Adrenal gland (tissue), 9 donors: ENCODE measurements at regions not wholly inside any gene's neighbourhood (a gene's known extent, or its start where the extent isn't known, plus 50 kb on each side); places are given as distances from the start of the nearest gene placed in this dataset.
A peak's percentile ranks its signal among the peaks of the same experiment; 100 is the strongest.

Experiments
- DNase-seq, 7 donors: peaks; one replicate each; pipeline ENCODE4 v3.0.0-alpha.2; 2019 to 2020
- H3K27ac ChIP-seq, 5 donors: fragments of 200-600 bp; sonication (generic) in 4 of 5; 1 replicate in 3 of 5; 2 replicates in 2 of 5; pipeline versions ENCODE4 v1.5.1 to v1.8.0; 2016 to 2020; ENCODE audit warnings: mild to moderate bottlenecking in 1 of 5
- H3K27me3 ChIP-seq: fragments of 200-600 bp; 2 replicates; pipeline ENCODE4 v1.8.0; 2021
- H3K36me3 ChIP-seq, 2 donors: fragments of 200-600 bp; replicated peaks in 1 of 2; 1 replicate in 1 of 2; 2 replicates in 1 of 2; pipeline versions ENCODE4 v1.5.1 to v1.8.0; 2018 to 2022
- H3K4me1 ChIP-seq, 2 donors: fragments of 200-600 bp; replicated peaks in 1 of 2; 1 replicate in 1 of 2; 2 replicates in 1 of 2; pipeline versions ENCODE4 v1.5.1 to v1.8.0; 2018 to 2021
- H3K4me3 ChIP-seq, 4 donors: fragments of 200-600 bp; sonication (generic) in 3 of 4; one replicate each; pipeline ENCODE4 v1.5.1; 2016 to 2018
- H3K9me3 ChIP-seq, 3 donors: fragments of 200-600 bp; sonication (generic) in 1 of 3; replicated peaks in 1 of 3; 1 replicate in 2 of 3; 2 replicates in 1 of 3; pipeline versions ENCODE4 v1.5.1 to v1.8.0; 2016 to 2021
- POLR2A ChIP-seq, 2 donors: fragments of 450-650 bp; IDR thresholded peaks; one replicate each; pipeline ENCODE4 v1.6.1; 2017; ENCODE audit warnings: antibody characterized with exemption in 2 of 2, mild to moderate bottlenecking in 2 of 2, moderate library complexity in 1 of 2
- WGBS, 4 donors: extraction: QIAGEN DNeasy Blood & Tissue Kit in 2 of 4; methylation state at CpG; one replicate each; pipeline versions ENCODE4 v1.1.5 to v1.1.7; 2013 to 2017; 5-methylcytosine and 5-hydroxymethylcytosine counted together
- intact Hi-C, 2 donors: fragments of 100-400 bp; cut with DNase I; formaldehyde crosslinking; loops; one replicate each; pipeline versions ENCODE4 v1.14.1 to v1.15.0; 2022 to 2023
- TF ChIP-seq, protein P1 (sequence below), 6 experiments: fragments of 450-650 bp in 4 of 6; fragments of 200-600 bp in 2 of 6; sonication (generic) in 1 of 6; IDR thresholded peaks; 1 replicate in 5 of 6; 2 replicates in 1 of 6; pipeline versions ENCODE4 v1.5.1 to v1.8.0; 2016 to 2021; ENCODE audit warnings: antibody characterized with exemption in 6 of 6, mild to moderate bottlenecking in 2 of 6, moderate library complexity in 1 of 6
- donor health status: healthy with polysubstance abuse.
- donor health status: Bipolar disorder and iron deficiency.
- donor health status: DM: yes; HTN: yes; CAD: no.
- donor health status: DM: no; HTN: no; CAD: no.
- donor health status: DM: no; HTN: no; CAD: no.

GRCh38 chr13:22276616-22277015, 605.7 kb downstream of the FGF9 start:
- WGBS, 4 donors, result 88 to 99% (median 92%) methylated on average over 5 of the region's 5 CpGs
- no peaks in the 10 kb centered on the region for H3K9me3 ChIP-seq
- no peak overlapping the region for H3K4me3 ChIP-seq
- DNase-seq, result no peak
- intact Hi-C loops, result loop anchor here in 1 of 2 donors (5.0 kb wide), 1 partner anchor 639 kb away; no protein-coding TSS in a partner anchor
- H3K36me3 ChIP-seq, result no peaks in the 10 kb centered on the region
- H3K4me1 ChIP-seq, result no peaks in the 10 kb centered on the region
- TF ChIP-seq POLR2A (IDR thresholded peaks at IDR 0.05), result no peak
- TF ChIP-seq, protein P1, sequence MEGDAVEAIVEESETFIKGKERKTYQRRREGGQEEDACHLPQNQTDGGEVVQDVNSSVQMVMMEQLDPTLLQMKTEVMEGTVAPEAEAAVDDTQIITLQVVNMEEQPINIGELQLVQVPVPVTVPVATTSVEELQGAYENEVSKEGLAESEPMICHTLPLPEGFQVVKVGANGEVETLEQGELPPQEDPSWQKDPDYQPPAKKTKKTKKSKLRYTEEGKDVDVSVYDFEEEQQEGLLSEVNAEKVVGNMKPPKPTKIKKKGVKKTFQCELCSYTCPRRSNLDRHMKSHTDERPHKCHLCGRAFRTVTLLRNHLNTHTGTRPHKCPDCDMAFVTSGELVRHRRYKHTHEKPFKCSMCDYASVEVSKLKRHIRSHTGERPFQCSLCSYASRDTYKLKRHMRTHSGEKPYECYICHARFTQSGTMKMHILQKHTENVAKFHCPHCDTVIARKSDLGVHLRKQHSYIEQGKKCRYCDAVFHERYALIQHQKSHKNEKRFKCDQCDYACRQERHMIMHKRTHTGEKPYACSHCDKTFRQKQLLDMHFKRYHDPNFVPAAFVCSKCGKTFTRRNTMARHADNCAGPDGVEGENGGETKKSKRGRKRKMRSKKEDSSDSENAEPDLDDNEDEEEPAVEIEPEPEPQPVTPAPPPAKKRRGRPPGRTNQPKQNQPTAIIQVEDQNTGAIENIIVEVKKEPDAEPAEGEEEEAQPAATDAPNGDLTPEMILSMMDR (IDR thresholded peaks at IDR 0.05), result no peak
- H3K27ac ChIP-seq, result no peak overlapping the region
- H3K27me3 ChIP-seq, result no peaks in the 10 kb centered on the region

DNA sequence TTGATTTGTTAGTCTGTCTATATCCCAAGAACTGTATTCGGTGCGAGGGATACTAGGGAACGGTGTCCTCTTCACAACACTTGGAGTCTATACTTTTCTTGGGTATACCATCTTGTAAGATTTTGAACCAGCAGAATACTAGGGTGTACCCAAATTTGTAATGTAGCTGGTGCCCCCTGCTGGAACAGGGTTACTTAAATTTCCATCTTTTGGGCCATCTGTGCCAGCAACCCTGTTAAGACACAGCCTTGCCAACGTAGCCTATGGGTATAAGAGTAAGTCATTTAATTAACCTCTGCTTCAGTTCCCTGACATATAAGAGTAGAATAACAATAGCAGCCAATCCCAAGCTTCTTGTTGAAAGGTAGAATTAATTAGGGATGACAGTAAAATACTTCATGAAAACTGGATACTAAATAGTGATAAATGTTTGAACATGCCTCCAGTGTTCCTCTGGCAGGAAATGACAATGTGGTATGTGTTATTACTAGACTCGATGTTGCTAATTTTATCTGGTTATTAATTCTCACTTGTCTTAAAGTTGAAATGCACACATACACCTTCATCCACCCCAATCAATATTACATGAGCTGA, 607.6 kb downstream of the FGF9 start:
- WGBS, 4 donors, result 34 to 63% (median 49%) methylated on average over 5 of the region's 5 CpGs
- Histone ChIP-seq H3K27me3 (no peaks in the 10 kb centered on the region), H3K9me3 (no peaks in the 10 kb centered on the region), H3K36me3 (no peaks in the 10 kb centered on the region), H3K27ac (no peak overlapping the region), H3K4me3 (no peak overlapping the region), H3K4me1 (no peaks in the 10 kb centered on the region)
- peak; percentile 56 to 83 (median 68) for DNase-seq
- TF ChIP-seq POLR2A (IDR thresholded peaks at IDR 0.05), result no peak
- TF ChIP-seq, protein P1 (IDR thresholded peaks at IDR 0.05), result peak; percentile 36 to 64 (median 54)
- intact Hi-C loops, result loop anchor here in 1 of 2 donors (5.0 kb wide), 1 partner anchor 641 kb away; no protein-coding TSS in a partner anchor

DNA sequence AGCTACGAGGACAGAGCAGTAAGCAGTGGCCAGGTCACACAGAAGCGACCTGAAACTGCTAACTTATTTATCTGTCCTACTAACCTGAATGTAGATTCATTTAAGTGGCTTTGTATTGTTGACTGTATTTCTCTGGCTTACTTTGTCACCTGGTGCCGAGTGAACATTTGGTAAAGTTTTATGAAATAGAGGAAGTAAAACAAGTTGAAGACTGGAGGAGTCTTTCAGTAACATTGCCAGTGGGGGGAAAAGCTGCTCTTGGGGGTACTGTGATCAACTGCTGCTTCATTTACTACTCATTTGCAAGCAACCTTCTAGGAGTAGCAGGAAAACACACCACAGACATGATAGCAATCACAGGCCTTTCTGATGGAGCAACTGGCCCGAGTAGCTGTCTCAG, 615.0 kb downstream of the FGF9 start:
- Histone ChIP-seq H3K4me3 (no peak overlapping the region), H3K27ac (no peak overlapping the region), H3K36me3 (no peaks in the 10 kb centered on the region), H3K27me3 (no peaks in the 10 kb centered on the region), H3K9me3 (no peaks in the 10 kb centered on the region), H3K4me1 (no peaks in the 10 kb centered on the region)
- WGBS, 4 donors, result 87 to 92% (median 89%) methylated on average over 4 of the region's 4 CpGs
- no peak for DNase-seq
- TF ChIP-seq, protein P1 (IDR thresholded peaks at IDR 0.05), result no peak
- TF ChIP-seq POLR2A (IDR thresholded peaks at IDR 0.05), result no peak
- intact Hi-C loops, result no loop called here

DNA sequence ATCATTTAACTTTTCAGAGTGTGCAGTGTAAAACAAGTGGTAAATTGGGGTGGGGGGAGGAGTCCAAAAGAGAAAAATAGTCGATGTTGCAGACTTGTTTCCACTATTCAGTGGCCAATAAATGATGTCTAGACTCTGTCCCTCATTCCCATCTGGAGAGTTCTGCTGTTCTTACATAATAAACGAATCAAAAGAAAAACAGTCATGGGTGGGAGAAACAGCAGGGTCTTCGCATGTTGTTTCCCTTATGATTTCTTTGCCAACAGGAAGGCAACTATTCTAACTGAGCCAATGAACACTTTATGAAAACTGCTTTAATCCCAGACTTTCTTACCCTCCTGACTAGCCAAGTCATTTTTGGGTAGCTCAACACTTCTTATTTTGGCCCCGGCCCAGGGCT, 615.5 kb downstream of the FGF9 start:
- Histone ChIP-seq H3K4me3 (no peak overlapping the region), H3K4me1 (no peaks in the 10 kb centered on the region), H3K9me3 (no peaks in the 10 kb centered on the region), H3K27ac (no peak overlapping the region), H3K36me3 (no peaks in the 10 kb centered on the region), H3K27me3 (no peaks in the 10 kb centered on the region)
- intact Hi-C loops, result no loop called here
- TF ChIP-seq, protein P1 (IDR thresholded peaks at IDR 0.05), result no peak
- TF ChIP-seq POLR2A (IDR thresholded peaks at IDR 0.05), result no peak
- DNase-seq, result no peak
- 61 to 85% (median 80%) methylated on average over 4 of the region's 4 CpGs for WGBS, 4 donors
